AG09309 (cell line): ENCODE measurements at regions not wholly inside any gene's neighbourhood (a gene's known extent, or its start where the extent isn't known, plus 50 kb on each side); places are given as distances from the start of the nearest gene placed in this dataset.
"Not testable (repeated sequence)": the region's sequence is repeated elsewhere in the genome, so short reads cannot be mapped to it uniquely, and the experiment has no call there.

Experiments
- DNase-seq: peaks from one replicate; pipeline ENCODE4 v3.0.0-alpha.2; 2010; ENCODE audit warnings: low read depth
- H3K4me3 ChIP-seq: 2 replicates; pipeline ENCODE4 v1.5.1; 2011; ENCODE audit warnings: mild to moderate bottlenecking, low read depth, low read length, moderate library complexity; ENCODE audit not compliant: control insufficient read depth
- TF ChIP-seq, protein P1 (sequence below): IDR thresholded peaks from 2 replicates; pipeline ENCODE4 v1.5.1; 2011; ENCODE audit warnings: mild to moderate bottlenecking, low read depth, low read length, inconsistent platforms; ENCODE audit not compliant: insufficient read depth, control insufficient read depth; ENCODE audit errors: missing control alignments

- DNase-seq, result no peak
- TF ChIP-seq, protein P1, sequence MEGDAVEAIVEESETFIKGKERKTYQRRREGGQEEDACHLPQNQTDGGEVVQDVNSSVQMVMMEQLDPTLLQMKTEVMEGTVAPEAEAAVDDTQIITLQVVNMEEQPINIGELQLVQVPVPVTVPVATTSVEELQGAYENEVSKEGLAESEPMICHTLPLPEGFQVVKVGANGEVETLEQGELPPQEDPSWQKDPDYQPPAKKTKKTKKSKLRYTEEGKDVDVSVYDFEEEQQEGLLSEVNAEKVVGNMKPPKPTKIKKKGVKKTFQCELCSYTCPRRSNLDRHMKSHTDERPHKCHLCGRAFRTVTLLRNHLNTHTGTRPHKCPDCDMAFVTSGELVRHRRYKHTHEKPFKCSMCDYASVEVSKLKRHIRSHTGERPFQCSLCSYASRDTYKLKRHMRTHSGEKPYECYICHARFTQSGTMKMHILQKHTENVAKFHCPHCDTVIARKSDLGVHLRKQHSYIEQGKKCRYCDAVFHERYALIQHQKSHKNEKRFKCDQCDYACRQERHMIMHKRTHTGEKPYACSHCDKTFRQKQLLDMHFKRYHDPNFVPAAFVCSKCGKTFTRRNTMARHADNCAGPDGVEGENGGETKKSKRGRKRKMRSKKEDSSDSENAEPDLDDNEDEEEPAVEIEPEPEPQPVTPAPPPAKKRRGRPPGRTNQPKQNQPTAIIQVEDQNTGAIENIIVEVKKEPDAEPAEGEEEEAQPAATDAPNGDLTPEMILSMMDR, result no peak
- H3K4me3 ChIP-seq, result no peak overlapping the region
These were observed 360.4 kb upstream of the MDGA2 start for GRCh38 chr14:48035836-48036235.

- TF ChIP-seq, protein P1, result no peak
- H3K4me3 ChIP-seq, result no peak overlapping the region
- no peak for DNase-seq
These were observed 351.7 kb upstream of the MDGA2 start for GRCh38 chr14:48027115-48027514.

DNA sequence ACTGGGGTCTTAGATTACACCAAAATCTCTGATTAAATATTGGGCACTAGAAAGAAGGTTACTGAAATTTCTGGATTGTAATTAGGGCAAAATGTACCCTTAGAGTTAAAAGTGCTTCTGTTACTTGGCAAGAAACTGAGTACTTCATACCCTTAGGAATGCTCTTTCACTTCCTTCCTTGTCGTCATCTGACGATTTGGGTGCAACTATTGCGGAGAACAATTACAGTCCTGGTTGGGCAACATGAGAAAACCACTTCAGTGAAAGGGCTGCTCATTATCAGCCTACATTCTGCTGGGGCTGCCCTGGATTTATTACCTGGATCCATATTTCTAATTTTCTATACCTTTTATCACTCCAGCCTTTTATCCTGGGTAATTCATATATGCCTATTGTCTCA is 348.5 kb upstream of the MDGA2 start:
- no peak for DNase-seq
- no peak overlapping the region for H3K4me3 ChIP-seq
- TF ChIP-seq, protein P1, result no peak

GRCh38 chr14:48011484-48011883 is 336.1 kb upstream of the MDGA2 start:
- not testable (repeated sequence) for DNase-seq, H3K4me3 ChIP-seq

DNA sequence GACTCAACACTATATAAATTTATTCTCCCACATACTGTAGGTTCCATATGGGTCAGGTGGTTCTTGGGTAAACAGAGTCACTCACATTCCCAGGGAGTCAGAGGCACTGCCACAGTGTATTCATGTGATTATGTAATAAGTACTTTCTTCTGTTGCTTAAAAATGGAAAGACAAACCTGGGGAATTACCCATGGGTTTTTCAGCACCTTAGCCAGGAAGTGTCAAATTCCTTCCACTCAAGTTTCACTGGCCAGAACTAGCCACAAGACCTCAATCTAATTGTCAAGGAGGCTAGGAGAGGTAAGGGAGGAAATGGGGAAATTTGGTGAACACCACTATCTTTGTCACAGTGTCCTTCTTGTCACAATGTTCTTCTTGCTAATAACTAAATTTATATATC is 333.2 kb upstream of the MDGA2 start:
- no peak for DNase-seq

DNA sequence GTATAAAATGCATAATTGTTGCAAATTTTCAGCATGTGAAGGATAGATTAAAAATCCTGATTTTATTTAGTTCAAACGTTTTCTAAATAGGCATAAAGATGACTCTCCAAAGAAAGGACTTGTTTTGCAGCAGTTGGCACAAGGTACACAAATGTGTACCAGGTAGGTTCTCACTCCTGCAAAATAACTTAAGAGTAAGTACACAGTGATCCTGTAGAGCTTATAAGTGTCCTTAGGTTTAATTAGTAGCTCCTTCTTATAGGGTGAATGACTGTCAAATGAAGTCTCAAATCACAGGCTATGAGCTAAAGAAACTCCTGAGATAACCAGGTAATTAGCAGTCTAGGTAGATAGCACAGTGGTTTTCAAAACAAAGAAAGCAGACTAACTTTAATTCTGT is 330.6 kb upstream of the MDGA2 start:
- TF ChIP-seq, protein P1, result no peak
- H3K4me3 ChIP-seq, result no peak overlapping the region
- DNase-seq, result no peak

More for the DNA sequence above, 333.2 kb upstream of the MDGA2 start:
- H3K4me3 ChIP-seq, result no peak overlapping the region
- TF ChIP-seq, protein P1, result no peak

GRCh38 chr14:47993883-47994282 is 318.5 kb upstream of the MDGA2 start:
- DNase-seq, result no peak
- TF ChIP-seq, protein P1, result no peak
- H3K4me3 ChIP-seq, result no peak overlapping the region
